H9 (cell line): ENCODE measurements at regions not wholly inside any gene's neighbourhood (a gene's known extent, or its start where the extent isn't known, plus 50 kb on each side); places are given as distances from the start of the nearest gene placed in this dataset.

Experiments
- DNase-seq: peaks from one replicate; pipeline ENCODE4 v3.0.0-alpha.2; 2017
- H2AFZ ChIP-seq: one replicate; pipeline ENCODE4 v1.6.1; 2013; ENCODE audit warnings: mild to moderate bottlenecking, low read length, control low read depth, moderate library complexity
- H2AK5ac ChIP-seq: 2 replicates; pipeline ENCODE4 v1.6.1; 2013; ENCODE audit warnings: low read length, control low read depth, mixed read lengths; ENCODE audit not compliant: insufficient read length
- H2BK120ac ChIP-seq: one replicate; pipeline ENCODE4 v1.6.1; 2013; ENCODE audit warnings: low read depth, mild to moderate bottlenecking, low read length, control low read depth, inconsistent platforms; ENCODE audit not compliant: poor library complexity, severe bottlenecking
- H2BK12ac ChIP-seq: 2 replicates; pipeline ENCODE4 v1.6.1; 2013; ENCODE audit warnings: low read length, control low read depth, mixed read lengths, low read depth; ENCODE audit not compliant: insufficient read length
- H2BK15ac ChIP-seq: 2 replicates; pipeline ENCODE4 v1.6.1; 2013; ENCODE audit warnings: low read depth, low read length, control low read depth
- H2BK20ac ChIP-seq: one replicate; pipeline ENCODE4 v1.6.1; 2013; ENCODE audit warnings: low read depth, mild to moderate bottlenecking, low read length, control low read depth, inconsistent platforms; ENCODE audit not compliant: poor library complexity, severe bottlenecking
- H2BK5ac ChIP-seq: 2 replicates; pipeline ENCODE4 v1.6.1; 2013; ENCODE audit warnings: low read length, control low read depth, mixed read lengths; ENCODE audit not compliant: insufficient read length
- H3K14ac ChIP-seq: 2 replicates; pipeline ENCODE4 v1.6.1; 2013; ENCODE audit warnings: low read length, control low read depth; ENCODE audit not compliant: insufficient read depth
- H3K18ac ChIP-seq: 2 replicates; pipeline ENCODE4 v1.6.1; 2013; ENCODE audit warnings: low read depth, mild to moderate bottlenecking, mixed read lengths, low read length, control low read depth; ENCODE audit not compliant: insufficient read length
- H3K23ac ChIP-seq: 2 replicates; pipeline ENCODE4 v1.6.1; 2013; ENCODE audit warnings: low read length, control low read depth, mixed read lengths, low read depth; ENCODE audit not compliant: insufficient read length
- H3K23me2 ChIP-seq: 2 replicates; pipeline ENCODE4 v1.6.1; 2013; ENCODE audit warnings: low read depth, mild to moderate bottlenecking, mixed read lengths, low read length, control low read depth; ENCODE audit not compliant: insufficient read length, poor library complexity, severe bottlenecking
- H3K27ac ChIP-seq: 2 replicates; pipeline ENCODE4 v1.5.1; 2013; ENCODE audit warnings: low read length, control low read depth, mixed read lengths, low read depth; ENCODE audit not compliant: insufficient read length
- H3K27me3 ChIP-seq: 2 replicates; pipeline ENCODE4 v1.6.1; 2013; ENCODE audit warnings: low read length, control low read depth, inconsistent platforms; ENCODE audit not compliant: insufficient read depth
- H3K4ac ChIP-seq: 2 replicates; pipeline ENCODE4 v1.6.1; 2013; ENCODE audit warnings: low read depth, mild to moderate bottlenecking, control low read depth, inconsistent platforms, low read length, moderate library complexity
- H3K4me1 ChIP-seq: 2 replicates; pipeline ENCODE4 v1.6.1; 2013; ENCODE audit warnings: low read length, control low read depth, inconsistent platforms; ENCODE audit not compliant: insufficient read depth
- H3K4me2 ChIP-seq: 2 replicates; pipeline ENCODE4 v1.6.1; 2013; ENCODE audit warnings: low read length, control low read depth, mixed read lengths; ENCODE audit not compliant: insufficient read length, insufficient read depth
- H3K56ac ChIP-seq: 2 replicates; pipeline ENCODE4 v1.6.1; 2013; ENCODE audit warnings: low read depth, mild to moderate bottlenecking, mixed read lengths, low read length, control low read depth; ENCODE audit not compliant: insufficient read length
- H3K79me1 ChIP-seq: 2 replicates; pipeline ENCODE4 v1.6.1; 2013; ENCODE audit warnings: low read depth, mild to moderate bottlenecking, moderate library complexity, low read length, control low read depth, inconsistent platforms; ENCODE audit not compliant: insufficient read depth, poor library complexity, severe bottlenecking
- H3K79me2 ChIP-seq: 2 replicates; pipeline ENCODE4 v1.6.1; 2013; ENCODE audit warnings: low read length, control low read depth, inconsistent platforms; ENCODE audit not compliant: insufficient read depth
- H3K9ac ChIP-seq: 2 replicates; pipeline ENCODE4 v1.6.1; 2013; ENCODE audit warnings: low read length, control low read depth, mixed read lengths; ENCODE audit not compliant: insufficient read length; ENCODE audit errors: extremely low read depth
- H3K9me3 ChIP-seq: one replicate; pipeline ENCODE4 v1.6.1; 2013; ENCODE audit warnings: low read depth, low read length, inconsistent platforms; ENCODE audit not compliant: control insufficient read depth
- H3T11ph ChIP-seq: one replicate; pipeline ENCODE4 v1.6.1; 2013; ENCODE audit warnings: mild to moderate bottlenecking, low read length, control low read depth, inconsistent platforms
- H4K20me1 ChIP-seq: one replicate; pipeline ENCODE4 v1.6.1; 2013; ENCODE audit not compliant: control insufficient read depth, insufficient read length, insufficient read depth
- H4K5ac ChIP-seq: 2 replicates; pipeline ENCODE4 v1.6.1; 2013; ENCODE audit warnings: low read depth, mild to moderate bottlenecking, mixed read lengths, low read length, control low read depth; ENCODE audit not compliant: insufficient read length
- H4K8ac ChIP-seq: replicated peaks from 2 replicates; pipeline ENCODE4 v1.6.1; 2013; ENCODE audit warnings: low read length, control low read depth, mixed read lengths, low read depth; ENCODE audit not compliant: insufficient read length
- H4K91ac ChIP-seq: 2 replicates; pipeline ENCODE4 v1.6.1; 2013; ENCODE audit warnings: low read depth, mild to moderate bottlenecking, moderate library complexity, mixed read lengths, low read length, control low read depth; ENCODE audit not compliant: insufficient read length
- H3K27ac Mint-ChIP-seq, 3 experiments: 2 replicates in 2 of 3; 3 replicates in 1 of 3; pipeline ENCODE4 v1.8.0; 2020 to 2021; ENCODE audit warnings: mixed read lengths in 3 of 3, mild to moderate bottlenecking in 1 of 3, moderate library complexity in 1 of 3
- H3K27me3 Mint-ChIP-seq: 2 replicates; pipeline ENCODE4 v1.8.0; 2021; ENCODE audit warnings: low read depth, mild to moderate bottlenecking, moderate library complexity, mixed read lengths
- H3K36me3 Mint-ChIP-seq, 3 experiments: 2 replicates in 2 of 3; 3 replicates in 1 of 3; pipeline ENCODE4 v1.8.0; 2020 to 2021; ENCODE audit warnings: low read depth in 3 of 3, mixed read lengths in 3 of 3; ENCODE audit not compliant: insufficient read depth in 1 of 3
- H3K4me1 Mint-ChIP-seq, 2 experiments: 2 replicates each; pipeline ENCODE4 v1.8.0; 2020; ENCODE audit warnings: mixed read lengths in 2 of 2
- H3K4me3 Mint-ChIP-seq, 2 experiments: 2 replicates in 1 of 2; 3 replicates in 1 of 2; pipeline ENCODE4 v1.8.0; 2020 to 2021; ENCODE audit warnings: mild to moderate bottlenecking in 2 of 2, mixed read lengths in 2 of 2, moderate library complexity in 1 of 2
- H3K9me3 Mint-ChIP-seq, 2 experiments: 2 replicates in 1 of 2; 3 replicates in 1 of 2; pipeline ENCODE4 v1.8.0; 2020; ENCODE audit warnings: mild to moderate bottlenecking in 2 of 2, mixed read lengths in 2 of 2, moderate library complexity in 1 of 2
- CTCF ChIP-seq: fragments of 200-600 bp; sonication (generic); conservative IDR thresholded peaks from 3 replicates; pipeline ENCODE4 v1.8.0; 2021; ENCODE audit warnings: antibody characterized with exemption, mild to moderate bottlenecking
- WGBS: extraction: QIAGEN DNeasy Blood & Tissue Kit; methylation state at CpG from one replicate; pipeline ENCODE4 v1.1.7; 2013; ENCODE audit warnings: missing lambda C conversion rate, low lambda C conversion rate, mixed read lengths; ENCODE audit not compliant: insufficient read length; ENCODE audit errors: extremely low coverage; 5-methylcytosine and 5-hydroxymethylcytosine counted together

GRCh38 chr4:135240796-135241195 lies 1039.2 kb upstream of the PABPC4L start:
- H3K79me1 ChIP-seq = no peaks in the 10 kb centered on the region
- no peaks in the 10 kb centered on the region for H3K27me3 ChIP-seq
- Mint-ChIP-seq H3K27ac (no peak overlapping the region), H3K36me3 (no peaks in the 10 kb centered on the region), H3K9me3 (no peaks in the 10 kb centered on the region), H3K4me3 (no peak overlapping the region), H3K4me1 (peaks cover 7 to 14% of the 10 kb centered on the region in 2 experiments), H3K27me3 (no peaks in the 10 kb centered on the region)
- no peak overlapping the region for H2BK20ac ChIP-seq
- H2BK12ac ChIP-seq = no peak overlapping the region
- no peaks in the 10 kb centered on the region for H4K20me1 ChIP-seq
- H3K4me1 ChIP-seq = no peaks in the 10 kb centered on the region; the same call in 1 of the 2 replicates
- no peaks in the 10 kb centered on the region for H3K79me2 ChIP-seq
- no peak overlapping the region for H3K23ac ChIP-seq
- no peak overlapping the region for H3K14ac ChIP-seq
- H3K18ac ChIP-seq = no peak overlapping the region
- no peak overlapping the region for H4K91ac ChIP-seq
- no peak overlapping the region for H2AFZ ChIP-seq
- no peak overlapping the region for H3K27ac ChIP-seq
- H2BK15ac ChIP-seq = no peak overlapping the region
- no peaks in the 10 kb centered on the region for H3K9me3 ChIP-seq
- no peak overlapping the region for H3K56ac ChIP-seq
- no peak for DNase-seq
- H3K9ac ChIP-seq = no peak overlapping the region
- no peak overlapping the region for H4K5ac ChIP-seq
- H3K23me2 ChIP-seq = no peaks in the 10 kb centered on the region
- H2AK5ac ChIP-seq = no peak overlapping the region
- no peak overlapping the region for H3K4ac ChIP-seq
- no peak overlapping the region for H3K4me2 ChIP-seq
- no peak for TF ChIP-seq CTCF
- WGBS = no CpG with 5 or more reads among the region's 4 CpGs
- no peak overlapping the region for H4K8ac ChIP-seq
- no peak overlapping the region for H3T11ph ChIP-seq
- H2BK5ac ChIP-seq = no peak overlapping the region
- H2BK120ac ChIP-seq = no peak overlapping the region
